GM13976 (cell line): ENCODE measurements at regions not wholly inside any gene's neighbourhood (a gene's known extent, or its start where the extent isn't known, plus 50 kb on each side); places are given as distances from the start of the nearest gene placed in this dataset.

Source experiments
- DNase-seq: peaks from one replicate; pipeline ENCODE4 v3.0.0; 2012; ENCODE audit warnings: low spot score
- CTCF ChIP-seq: IDR thresholded peaks from 2 replicates; pipeline ENCODE4 v1.5.1; 2012; ENCODE audit warnings: borderline replicate concordance, mild to moderate bottlenecking; ENCODE audit not compliant: insufficient read depth; ENCODE audit errors: extremely low read depth, missing control alignments, control extremely low read depth
- in situ Hi-C: fragments of 300-500 bp; cut with MboI; formaldehyde crosslinking; loops from one replicate; pipeline ENCODE4 v1.12.0; 2022; ENCODE audit warnings: low sequenced_read_pairs, mixed read lengths, inconsistent platforms; ENCODE audit not compliant: unreplicated experiment

- in situ Hi-C loops: no loop called here
- no peak for DNase-seq
- no peak for TF ChIP-seq CTCF
These were observed 2318.0 kb downstream of the PCDH9 start for GRCh38 chr13:64912141-64912540.

- DNase-seq: no peak
- in situ Hi-C loops: no loop called here
- TF ChIP-seq CTCF: no peak
These were observed 2320.0 kb downstream of the PCDH9 start for GRCh38 chr13:64910096-64910495.

- no peak for DNase-seq
- in situ Hi-C loops: no loop called here
- no peak for TF ChIP-seq CTCF
These were observed 2321.0 kb downstream of the PCDH9 start for GRCh38 chr13:64909184-64909583.

- in situ Hi-C loops: no loop called here
- no peak for TF ChIP-seq CTCF
- no peak for DNase-seq
These were observed 2330.1 kb downstream of the PCDH9 start for GRCh38 chr13:64900039-64900438.

GRCh38 chr13:64884976-64885375, 2345.2 kb downstream of the PCDH9 start:
- TF ChIP-seq CTCF: no peak
- in situ Hi-C loops: no loop called here
- DNase-seq: no peak

- in situ Hi-C loops: no loop called here
- DNase-seq: no peak
- no peak for TF ChIP-seq CTCF
These were observed 2353.0 kb downstream of the PCDH9 start for GRCh38 chr13:64877176-64877575.

GRCh38 chr13:64871742-64872141, 2358.4 kb downstream of the PCDH9 start:
- no peak for TF ChIP-seq CTCF
- DNase-seq: no peak
- in situ Hi-C loops: no loop called here
